ENCODE measurements at regions not wholly inside any gene's neighbourhood (a gene's known extent, or its start where the extent isn't known, plus 50 kb on each side); places are given as distances from the start of the nearest gene placed in this dataset.

GRCh38 chr10:112883360-112884178 is 66.5 kb upstream of the TCF7L2 start:
- no peak for DNase-seq (ENCODE audit: low read depth)
- TF ChIP-seq CTCF (conservative IDR thresholded peaks at IDR 0.05; ENCODE audit: control insufficient read depth, insufficient read depth, low read depth, low read length) = no peak
- H3K4me3 ChIP-seq (ENCODE audit: control insufficient read depth, low read depth, low read length) = no peak overlapping the region

- no peak for TF ChIP-seq CTCF (conservative IDR thresholded peaks at IDR 0.05; ENCODE audit: control insufficient read depth, insufficient read depth, low read depth, low read length)
- DNase-seq (ENCODE audit: low read depth) = no peak
- H3K4me3 ChIP-seq (ENCODE audit: control insufficient read depth, low read depth, low read length) = no peak overlapping the region
These were observed 65.9 kb upstream of the TCF7L2 start for GRCh38 chr10:112884179-112884504.

DNA sequence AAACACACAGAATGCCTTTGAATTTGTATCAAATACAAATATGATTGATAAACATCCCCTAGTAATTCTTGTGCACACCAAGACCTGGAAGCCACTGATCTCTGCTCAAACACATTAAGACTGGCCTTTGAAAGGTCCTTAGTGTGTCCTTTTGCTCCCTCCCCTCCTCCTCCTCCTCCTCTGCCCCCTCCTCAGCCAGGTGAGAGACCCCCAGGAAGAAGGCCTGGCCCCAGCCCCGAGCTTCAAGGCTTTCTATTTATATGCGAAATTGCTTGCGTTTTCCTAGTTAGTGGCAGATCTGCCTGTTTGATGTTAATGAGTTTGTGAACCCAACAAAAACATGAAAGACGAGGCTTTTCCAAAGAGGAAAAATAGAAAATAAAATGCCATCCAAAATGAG is 63.6 kb upstream of the TCF7L2 start:
- TF ChIP-seq CTCF (conservative IDR thresholded peaks at IDR 0.05; ENCODE audit: control insufficient read depth, insufficient read depth, low read depth, low read length) = no peak

DNA sequence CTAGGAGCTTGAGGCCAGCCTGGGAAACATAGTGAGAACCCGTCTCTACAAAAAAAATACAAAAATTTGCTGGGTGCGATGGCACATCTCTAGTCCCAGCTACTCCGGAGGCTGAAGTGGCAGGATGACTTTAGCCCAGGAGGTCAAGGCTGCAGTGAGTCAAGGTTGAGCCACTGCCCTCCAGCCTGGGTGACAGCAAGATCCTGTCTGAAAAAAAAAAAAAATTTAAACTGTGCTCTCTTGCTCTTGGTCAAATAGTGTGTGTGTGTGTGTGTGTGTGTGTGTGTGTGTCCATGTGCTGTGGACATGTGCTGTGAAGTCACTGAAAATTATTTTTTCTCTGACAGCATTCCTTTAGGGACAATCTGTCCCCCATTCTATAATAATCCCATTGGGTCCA is 62.1 kb upstream of the TCF7L2 start:
- DNase-seq (ENCODE audit: low read depth) = no peak
- no peak overlapping the region for H3K4me3 ChIP-seq (ENCODE audit: control insufficient read depth, low read depth, low read length)
- no peak for TF ChIP-seq CTCF (conservative IDR thresholded peaks at IDR 0.05; ENCODE audit: control insufficient read depth, insufficient read depth, low read depth, low read length)

More for the DNA sequence above, 63.6 kb upstream of the TCF7L2 start:
- no peak overlapping the region for H3K4me3 ChIP-seq (ENCODE audit: control insufficient read depth, low read depth, low read length)
- DNase-seq (ENCODE audit: low read depth) = no peak

GRCh38 chr10:112895292-112895691 is 54.8 kb upstream of the TCF7L2 start:
- no peak for TF ChIP-seq CTCF (conservative IDR thresholded peaks at IDR 0.05; ENCODE audit: control insufficient read depth, insufficient read depth, low read depth, low read length)
- H3K4me3 ChIP-seq (ENCODE audit: control insufficient read depth, low read depth, low read length) = no peak overlapping the region
- no peak for DNase-seq (ENCODE audit: low read depth)

GRCh38 chr10:112896273-112896672 is 53.8 kb upstream of the TCF7L2 start:
- no peak for TF ChIP-seq CTCF (conservative IDR thresholded peaks at IDR 0.05; ENCODE audit: control insufficient read depth, insufficient read depth, low read depth, low read length)
- peak; percentile 30 for DNase-seq (ENCODE audit: low read depth)
- H3K4me3 ChIP-seq (ENCODE audit: control insufficient read depth, low read depth, low read length) = no peak overlapping the region
